OCI-LY1 (cell line): ENCODE measurements at regions not wholly inside any gene's neighbourhood (a gene's known extent, or its start where the extent isn't known, plus 50 kb on each side); places are given as distances from the start of the nearest gene placed in this dataset.

Source experiments
- CTCF ChIP-seq: fragments of 200-600 bp; sonication (generic), shearing (Covaris generic); IDR thresholded peaks from 2 replicates; pipeline ENCODE4 v1.5.1; 2017; ENCODE audit warnings: mild to moderate bottlenecking, antibody characterized with exemption, low read length, moderate library complexity, mixed read lengths
- EZH2 ChIP-seq: fragments of 200-600 bp; sonication (generic), shearing (Covaris generic); IDR thresholded peaks from 2 replicates; pipeline ENCODE4 v1.8.0; 2017; ENCODE audit warnings: borderline replicate concordance, mixed run types, mild to moderate bottlenecking, antibody characterized with exemption, low read length, moderate library complexity, mixed read lengths

- TF ChIP-seq EZH2, result no peak
- no peak for TF ChIP-seq CTCF
These were observed 535.0 kb upstream of the FZD8 start for GRCh38 chr10:36177071-36177470.
